ENCODE measurements at regions not wholly inside any gene's neighbourhood (a gene's known extent, or its start where the extent isn't known, plus 50 kb on each side); places are given as distances from the start of the nearest gene placed in this dataset.

- H3K9me3 ChIP-seq, result no peaks in the 10 kb centered on the region
- no peaks in the 10 kb centered on the region for H3K36me3 ChIP-seq
- H3K27ac ChIP-seq, result no peak overlapping the region
- TF ChIP-seq POLR2A (IDR thresholded peaks at IDR 0.05) (no peak), CTCF (IDR thresholded peaks at IDR 0.05) (no peak)
- no peak overlapping the region for H3K4me3 ChIP-seq
- no peak for DNase-seq
- no peaks in the 10 kb centered on the region for H3K4me1 ChIP-seq
- no peaks in the 10 kb centered on the region for H3K27me3 ChIP-seq
Measured at GRCh38 chr16:63947022-63947421, 1174.8 kb downstream of the CDH11 start.

GRCh38 chr16:63945806-63946205 lies 1176.1 kb downstream of the CDH11 start:
- no peak overlapping the region for H3K4me3 ChIP-seq
- no peak for DNase-seq
- H3K36me3 ChIP-seq, result no peaks in the 10 kb centered on the region
- H3K27me3 ChIP-seq, result no peaks in the 10 kb centered on the region
- no peak overlapping the region for H3K27ac ChIP-seq
- no peaks in the 10 kb centered on the region for H3K4me1 ChIP-seq
- TF ChIP-seq POLR2A (IDR thresholded peaks at IDR 0.05) (no peak), CTCF (IDR thresholded peaks at IDR 0.05) (no peak)
- H3K9me3 ChIP-seq, result no peaks in the 10 kb centered on the region

DNA sequence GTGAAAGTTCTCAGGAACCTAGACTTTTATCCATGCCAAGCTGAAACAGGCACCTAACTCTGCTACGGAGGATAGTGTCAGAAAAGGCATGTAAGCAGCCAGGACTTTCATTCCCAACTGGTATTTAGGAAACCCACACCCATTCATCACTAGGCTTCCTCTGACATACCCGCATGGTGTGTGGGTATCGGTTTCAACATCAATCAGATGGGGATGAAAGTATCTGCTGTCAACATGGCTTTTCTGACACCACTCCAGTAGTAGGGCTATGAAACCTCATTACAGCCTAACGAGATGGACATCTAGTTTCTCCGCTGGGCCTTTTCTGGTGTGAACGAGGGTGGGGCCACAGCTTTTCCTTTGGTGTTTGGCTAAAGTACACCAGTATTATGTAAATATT lies 1178.3 kb downstream of the CDH11 start:
- Histone ChIP-seq H3K4me3 (no peak overlapping the region), H3K27ac (no peak overlapping the region), H3K9me3 (no peaks in the 10 kb centered on the region), H3K36me3 (no peaks in the 10 kb centered on the region), H3K27me3 (no peaks in the 10 kb centered on the region), H3K4me1 (no peaks in the 10 kb centered on the region)
- TF ChIP-seq POLR2A (IDR thresholded peaks at IDR 0.05) (no peak), CTCF (IDR thresholded peaks at IDR 0.05) (no peak)
- DNase-seq, result no peak

- H3K27ac ChIP-seq, result no peak overlapping the region
- TF ChIP-seq CTCF (IDR thresholded peaks at IDR 0.05), result no peak
- H3K4me1 ChIP-seq, result no peaks in the 10 kb centered on the region
- H3K4me3 ChIP-seq, result no peak overlapping the region
- no peak for DNase-seq
- no peaks in the 10 kb centered on the region for H3K27me3 ChIP-seq
- no peaks in the 10 kb centered on the region for H3K9me3 ChIP-seq
- no peaks in the 10 kb centered on the region for H3K36me3 ChIP-seq
Measured at GRCh38 chr16:63938661-63939060, 1183.2 kb downstream of the CDH11 start.

DNA sequence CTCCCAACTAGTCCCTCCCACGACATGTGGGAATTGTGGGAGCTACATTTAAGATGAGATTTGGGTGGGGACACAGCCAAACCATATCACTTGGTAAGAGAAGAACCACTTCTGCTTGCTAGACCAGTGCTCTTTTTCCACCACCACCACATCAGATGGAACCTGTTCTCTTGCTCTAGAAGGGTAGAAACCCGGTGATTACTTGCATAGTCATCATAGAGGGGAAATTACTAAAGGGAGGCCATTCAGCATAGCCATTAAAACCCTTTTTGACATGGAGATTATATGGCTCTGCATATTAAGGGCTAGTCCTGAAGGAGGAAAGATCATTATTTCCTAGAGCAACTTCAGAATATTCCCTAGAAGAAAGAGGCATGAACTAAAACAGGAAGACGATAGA lies 1188.0 kb downstream of the CDH11 start:
- Histone ChIP-seq H3K27me3 (no peaks in the 10 kb centered on the region), H3K27ac (no peak overlapping the region), H3K4me3 (no peak overlapping the region), H3K9me3 (no peaks in the 10 kb centered on the region), H3K4me1 (no peaks in the 10 kb centered on the region), H3K36me3 (no peaks in the 10 kb centered on the region)
- DNase-seq, result no peak
- TF ChIP-seq POLR2A (IDR thresholded peaks at IDR 0.05) (no peak), CTCF (IDR thresholded peaks at IDR 0.05) (no peak)

DNA sequence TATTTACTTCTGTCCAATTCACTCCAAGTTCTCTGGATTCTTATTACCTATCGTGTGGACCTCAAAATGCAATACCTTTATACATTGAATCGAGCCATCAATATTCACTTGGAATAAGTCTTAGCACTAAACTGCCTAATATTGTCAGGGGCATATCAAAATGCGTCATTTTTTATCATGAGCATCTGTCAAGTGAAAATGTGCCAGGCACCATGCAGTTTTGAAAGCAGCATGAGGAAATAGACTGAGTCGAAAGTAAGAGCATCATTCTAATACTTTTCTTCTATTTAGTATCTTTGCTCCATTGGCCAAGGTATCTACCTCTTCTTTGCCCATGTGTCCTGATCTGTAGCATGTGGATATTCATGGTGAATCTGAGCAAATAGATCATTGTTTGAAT lies 1193.4 kb downstream of the CDH11 start:
- Histone ChIP-seq H3K27ac (no peak overlapping the region), H3K4me3 (no peak overlapping the region), H3K4me1 (no peaks in the 10 kb centered on the region), H3K36me3 (no peaks in the 10 kb centered on the region), H3K27me3 (no peaks in the 10 kb centered on the region), H3K9me3 (no peaks in the 10 kb centered on the region)
- no peak for TF ChIP-seq CTCF (IDR thresholded peaks at IDR 0.05)
- no peak for TF ChIP-seq POLR2A (IDR thresholded peaks at IDR 0.05)
- DNase-seq, result no peak
